Hepatocyte (in vitro differentiated cells): ENCODE measurements at regions not wholly inside any gene's neighbourhood (a gene's known extent, or its start where the extent isn't known, plus 50 kb on each side); places are given as distances from the start of the nearest gene placed in this dataset.

Source experiments
- DNase-seq: peaks from one replicate; pipeline ENCODE4 v3.0.0-alpha.2; 2016; ENCODE audit warnings: low spot score
- H2AFZ ChIP-seq: fragments of 200-600 bp; sonication (generic); 2 replicates; pipeline ENCODE4 v1.6.0; 2016; ENCODE audit warnings: antibody characterized with exemption, mild to moderate bottlenecking
- H3K27ac ChIP-seq: fragments of 200-600 bp; sonication (generic); 2 replicates; pipeline ENCODE4 v1.5.1; 2016; ENCODE audit warnings: mild to moderate bottlenecking
- H3K27me3 ChIP-seq: fragments of 200-600 bp; sonication (generic); 2 replicates; pipeline ENCODE4 v1.6.1; 2016
- H3K36me3 ChIP-seq: fragments of 200-600 bp; sonication (generic); replicated peaks from 2 replicates; pipeline ENCODE4 v1.5.1; 2016; ENCODE audit warnings: low read depth; ENCODE audit not compliant: insufficient read depth
- H3K4me1 ChIP-seq: fragments of 200-600 bp; sonication (generic); 2 replicates; pipeline ENCODE4 v1.5.1; 2016; ENCODE audit warnings: mild to moderate bottlenecking, moderate library complexity; ENCODE audit not compliant: insufficient read depth
- H3K4me2 ChIP-seq: fragments of 200-600 bp; sonication (generic); 2 replicates; pipeline ENCODE4 v1.6.0; 2016
- H3K4me3 ChIP-seq: fragments of 200-600 bp; sonication (generic); 2 replicates; pipeline ENCODE4 v1.5.1; 2016; ENCODE audit warnings: mild to moderate bottlenecking
- H3K79me2 ChIP-seq: fragments of 200-600 bp; sonication (generic); 2 replicates; pipeline ENCODE4 v1.6.0; 2017; ENCODE audit warnings: mild to moderate bottlenecking
- H3K9me2 ChIP-seq: fragments of 200-600 bp; sonication (generic); replicated peaks from 2 replicates; pipeline ENCODE4 v1.6.0; 2017; ENCODE audit warnings: mild to moderate bottlenecking; ENCODE audit not compliant: insufficient read depth
- H3K9me3 ChIP-seq: fragments of 200-600 bp; sonication (generic); 2 replicates; pipeline ENCODE4 v1.5.1; 2016; ENCODE audit warnings: low read depth, mild to moderate bottlenecking
- H4K20me1 ChIP-seq: fragments of 200-600 bp; sonication (generic); 2 replicates; pipeline ENCODE4 v1.6.0; 2016; ENCODE audit warnings: mild to moderate bottlenecking; ENCODE audit not compliant: insufficient read depth, poor library complexity, severe bottlenecking
- EZH2 ChIP-seq: fragments of 200-600 bp; sonication (generic); IDR thresholded peaks from 2 replicates; pipeline ENCODE4 v1.6.1; 2016; ENCODE audit warnings: antibody characterized with exemption, mild to moderate bottlenecking, borderline replicate concordance
- EZH2phosphoT487 ChIP-seq: fragments of 200-600 bp; sonication (generic); IDR thresholded peaks from one replicate; pipeline ENCODE4 v1.6.1; 2018; ENCODE audit warnings: antibody characterized with exemption, mild to moderate bottlenecking, low read depth, moderate library complexity; ENCODE audit not compliant: unreplicated experiment, severe bottlenecking
- WGBS: methylation state at CpG from one replicate; pipeline ENCODE4 v1.1.6; 2016; ENCODE audit warnings: low lambda C conversion rate; ENCODE audit errors: missing lambda C conversion rate; 5-methylcytosine and 5-hydroxymethylcytosine counted together
- TF ChIP-seq, protein P1 (sequence below): fragments of 200-600 bp; sonication (generic); IDR thresholded peaks from 2 replicates; pipeline ENCODE4 v1.5.1; 2016; ENCODE audit warnings: antibody characterized with exemption, mild to moderate bottlenecking; ENCODE audit not compliant: poor library complexity

DNA sequence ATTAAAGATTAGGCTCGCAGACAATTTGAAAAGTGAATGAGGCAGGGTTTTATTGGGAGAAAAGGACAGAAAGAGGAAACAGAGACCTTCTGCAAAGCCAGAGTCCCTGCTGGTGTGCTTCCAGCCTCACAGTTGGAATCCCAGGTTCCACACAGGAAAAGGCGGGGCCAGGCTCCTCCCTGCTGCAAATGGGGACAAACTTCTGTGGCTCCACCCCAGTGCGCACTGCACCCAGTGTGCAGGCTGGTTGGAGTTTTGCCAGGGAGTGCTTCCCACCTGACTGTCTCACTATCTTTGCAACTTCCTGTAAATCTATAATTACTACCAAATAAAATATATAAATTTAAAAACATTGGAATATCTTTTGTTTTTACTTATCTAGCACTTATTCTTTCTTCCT is 386.0 kb upstream of the GRIN3A start:
- H2AFZ ChIP-seq, result no peak overlapping the region
- WGBS, result 78% methylated on average over 3 of the region's 3 CpGs
- no peaks in the 10 kb centered on the region for H3K36me3 ChIP-seq
- no peak overlapping the region for H3K4me3 ChIP-seq
- no peak overlapping the region for H3K27ac ChIP-seq
- H3K4me2 ChIP-seq, result no peak overlapping the region
- no peaks in the 10 kb centered on the region for H3K9me3 ChIP-seq
- H4K20me1 ChIP-seq, result no peaks in the 10 kb centered on the region
- no peaks in the 10 kb centered on the region for H3K4me1 ChIP-seq
- no peaks in the 10 kb centered on the region for H3K9me2 ChIP-seq
- TF ChIP-seq EZH2phosphoT487 (no peak), EZH2 (no peak)
- TF ChIP-seq, protein P1, sequence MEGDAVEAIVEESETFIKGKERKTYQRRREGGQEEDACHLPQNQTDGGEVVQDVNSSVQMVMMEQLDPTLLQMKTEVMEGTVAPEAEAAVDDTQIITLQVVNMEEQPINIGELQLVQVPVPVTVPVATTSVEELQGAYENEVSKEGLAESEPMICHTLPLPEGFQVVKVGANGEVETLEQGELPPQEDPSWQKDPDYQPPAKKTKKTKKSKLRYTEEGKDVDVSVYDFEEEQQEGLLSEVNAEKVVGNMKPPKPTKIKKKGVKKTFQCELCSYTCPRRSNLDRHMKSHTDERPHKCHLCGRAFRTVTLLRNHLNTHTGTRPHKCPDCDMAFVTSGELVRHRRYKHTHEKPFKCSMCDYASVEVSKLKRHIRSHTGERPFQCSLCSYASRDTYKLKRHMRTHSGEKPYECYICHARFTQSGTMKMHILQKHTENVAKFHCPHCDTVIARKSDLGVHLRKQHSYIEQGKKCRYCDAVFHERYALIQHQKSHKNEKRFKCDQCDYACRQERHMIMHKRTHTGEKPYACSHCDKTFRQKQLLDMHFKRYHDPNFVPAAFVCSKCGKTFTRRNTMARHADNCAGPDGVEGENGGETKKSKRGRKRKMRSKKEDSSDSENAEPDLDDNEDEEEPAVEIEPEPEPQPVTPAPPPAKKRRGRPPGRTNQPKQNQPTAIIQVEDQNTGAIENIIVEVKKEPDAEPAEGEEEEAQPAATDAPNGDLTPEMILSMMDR, result no peak
- H3K79me2 ChIP-seq, result no peaks in the 10 kb centered on the region
- DNase-seq, result no peak
- H3K27me3 ChIP-seq, result no peaks in the 10 kb centered on the region

DNA sequence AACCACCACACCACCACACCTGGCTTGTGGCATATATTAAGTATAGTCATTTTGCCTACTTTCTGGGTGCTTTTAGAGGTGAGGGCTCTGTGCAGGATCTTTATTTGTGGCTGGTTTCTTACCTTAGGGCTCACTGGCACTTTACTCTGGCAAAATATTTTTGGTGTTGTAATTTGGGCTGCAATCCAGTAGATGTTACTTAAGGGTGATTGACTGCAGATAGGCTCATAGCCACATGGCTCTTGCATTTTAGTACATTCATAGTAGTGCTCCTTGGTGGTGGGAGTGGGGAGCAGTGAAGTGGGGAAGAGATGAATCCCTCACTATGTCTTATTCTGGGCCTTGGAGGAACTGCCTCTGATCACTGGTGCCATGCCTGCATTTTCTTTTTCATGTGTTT is 376.1 kb upstream of the GRIN3A start:
- H3K4me3 ChIP-seq, result no peak overlapping the region
- H3K36me3 ChIP-seq, result no peaks in the 10 kb centered on the region
- no peaks in the 10 kb centered on the region for H3K9me3 ChIP-seq
- no peaks in the 10 kb centered on the region for H4K20me1 ChIP-seq
- H3K4me2 ChIP-seq, result no peak overlapping the region
- no peaks in the 10 kb centered on the region for H3K27me3 ChIP-seq
- DNase-seq, result no peak
- H3K9me2 ChIP-seq, result no peaks in the 10 kb centered on the region
- H3K27ac ChIP-seq, result no peak overlapping the region
- H3K4me1 ChIP-seq, result no peaks in the 10 kb centered on the region
- no peaks in the 10 kb centered on the region for H3K79me2 ChIP-seq
- TF ChIP-seq, protein P1, result no peak
- TF ChIP-seq EZH2, result no peak
- H2AFZ ChIP-seq, result no peak overlapping the region

DNA sequence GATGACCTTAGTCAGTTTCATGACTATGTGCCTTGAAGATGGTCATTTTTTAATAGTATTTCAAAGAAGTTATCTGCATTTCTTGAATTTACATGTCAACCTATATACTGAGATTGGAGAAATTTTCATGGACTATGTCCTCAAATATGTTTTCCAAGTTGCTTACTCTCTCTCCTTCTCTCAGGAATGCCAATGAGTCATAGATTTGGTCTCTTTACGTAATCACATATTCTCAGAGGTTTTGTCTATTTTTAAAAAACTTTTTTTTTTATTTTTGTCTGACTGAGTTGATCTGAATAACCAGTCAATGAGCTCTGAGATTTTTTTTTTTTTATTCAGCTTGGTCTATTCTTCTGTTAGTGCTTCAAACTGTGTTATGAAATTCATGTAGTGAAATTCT is 374.7 kb upstream of the GRIN3A start:
- TF ChIP-seq, protein P1, result no peak
- TF ChIP-seq EZH2phosphoT487 (no peak), EZH2 (no peak)
- 75% methylated on average over 1 of the region's 1 CpG for WGBS
- H3K9me3 ChIP-seq, result no peaks in the 10 kb centered on the region
- H3K79me2 ChIP-seq, result no peaks in the 10 kb centered on the region
- H3K9me2 ChIP-seq, result no peaks in the 10 kb centered on the region
- H4K20me1 ChIP-seq, result no peaks in the 10 kb centered on the region
- no peak for DNase-seq
- H2AFZ ChIP-seq, result no peak overlapping the region
- H3K4me1 ChIP-seq, result no peaks in the 10 kb centered on the region
- H3K27ac ChIP-seq, result no peak overlapping the region
- H3K4me2 ChIP-seq, result no peak overlapping the region
- H3K36me3 ChIP-seq, result no peaks in the 10 kb centered on the region
- no peak overlapping the region for H3K4me3 ChIP-seq
- H3K27me3 ChIP-seq, result no peaks in the 10 kb centered on the region

DNA sequence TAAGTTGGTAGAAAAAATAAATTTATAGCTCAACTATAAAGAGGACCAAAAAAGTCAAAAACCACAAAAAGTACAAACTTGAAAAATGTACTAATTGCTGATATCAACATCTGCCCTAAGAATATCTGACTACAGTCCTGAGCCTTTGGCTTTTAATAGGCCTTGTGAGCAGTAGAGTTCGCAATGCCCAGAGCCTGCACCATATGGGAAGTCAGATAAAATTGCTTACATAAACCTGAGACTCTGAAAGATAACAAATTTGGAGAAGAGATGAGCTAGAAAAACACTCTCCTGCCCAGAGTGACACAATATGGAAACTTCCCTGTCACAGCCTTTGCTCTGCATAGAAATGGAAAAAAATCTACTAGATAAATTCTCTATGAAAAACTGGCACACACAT is 368.0 kb upstream of the GRIN3A start:
- Histone ChIP-seq H2AFZ (no peak overlapping the region), H3K4me2 (no peak overlapping the region), H3K4me3 (no peak overlapping the region), H4K20me1 (no peaks in the 10 kb centered on the region), H3K27me3 (no peaks in the 10 kb centered on the region), H3K79me2 (no peaks in the 10 kb centered on the region), H3K4me1 (no peaks in the 10 kb centered on the region), H3K9me2 (no peaks in the 10 kb centered on the region), H3K27ac (no peak overlapping the region), H3K9me3 (no peaks in the 10 kb centered on the region), H3K36me3 (no peaks in the 10 kb centered on the region)
- no peak for DNase-seq
- TF ChIP-seq EZH2phosphoT487 (no peak), EZH2 (no peak)
- TF ChIP-seq, protein P1, result no peak
- WGBS, result 65% methylated on average over 1 of the region's 1 CpG
